ENCODE measurements at regions not wholly inside any gene's neighbourhood (a gene's known extent, or its start where the extent isn't known, plus 50 kb on each side); places are given as distances from the start of the nearest gene placed in this dataset.

DNA sequence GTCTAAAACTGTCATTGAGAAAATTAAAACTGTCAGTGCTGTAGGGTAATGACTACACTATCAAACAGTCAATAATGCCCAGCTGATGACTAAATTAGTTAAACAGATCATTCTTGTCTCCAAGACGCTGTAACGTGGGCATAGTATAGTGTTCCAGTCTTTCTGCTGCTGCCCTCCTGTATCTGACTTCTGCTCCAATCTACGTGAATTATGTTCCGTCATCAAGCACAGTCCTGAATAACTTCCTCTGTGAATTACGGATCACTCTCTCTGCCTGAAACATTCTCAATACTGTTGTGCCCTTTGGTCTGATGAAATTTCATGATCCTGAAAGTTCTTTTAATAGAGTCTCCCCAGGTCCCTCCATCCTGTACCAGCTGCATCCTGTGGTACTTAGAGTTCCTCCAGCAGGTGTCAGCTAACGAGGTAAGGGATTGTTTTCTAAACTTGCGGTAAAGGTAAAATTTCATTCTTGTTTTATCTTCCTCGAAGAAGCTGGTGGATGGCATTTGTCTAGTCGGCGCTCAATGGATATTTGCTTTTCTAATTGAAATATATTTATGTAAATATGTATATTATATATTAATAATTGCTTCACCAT, 393.5 kb upstream of the ADARB2 start:
- DNase-seq = no peak

DNA sequence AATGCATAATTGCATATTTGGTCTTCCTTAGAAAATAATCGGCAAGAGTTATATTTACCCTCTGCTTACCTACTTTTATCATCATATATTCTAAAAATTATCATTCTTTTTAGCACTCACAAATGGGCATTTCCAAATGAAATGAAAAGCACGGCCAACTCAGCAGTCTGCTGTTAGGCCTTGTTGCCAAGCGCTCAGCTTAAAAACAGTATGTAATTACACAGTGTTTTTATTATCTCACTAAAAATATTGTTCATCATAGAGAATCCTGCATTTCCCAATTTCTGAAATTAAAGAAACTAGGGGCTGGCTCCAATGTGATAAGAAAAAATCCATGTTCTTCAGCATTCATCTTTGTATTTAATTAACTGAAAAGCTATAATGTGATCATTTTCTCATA, 391.7 kb upstream of the ADARB2 start:
- no peak for DNase-seq

DNA sequence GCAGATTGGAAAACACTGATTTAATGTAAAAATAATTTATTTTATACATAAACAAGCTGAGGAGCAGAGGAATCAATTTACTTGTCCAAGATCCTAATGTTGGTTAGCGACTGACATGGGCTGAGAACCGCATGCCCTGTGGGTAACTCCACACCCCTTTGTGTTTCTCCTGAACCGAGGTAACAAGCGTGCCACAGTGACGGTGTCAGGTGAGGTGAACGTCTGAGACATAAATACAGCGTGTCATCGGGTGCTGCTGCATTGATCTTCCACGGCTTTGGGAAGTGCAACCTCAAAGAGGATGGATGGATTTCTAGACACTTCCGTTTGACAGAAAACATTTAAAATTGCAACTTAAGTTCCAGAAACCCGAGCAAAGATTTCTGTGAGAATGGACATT, 386.8 kb upstream of the ADARB2 start:
- no peak for DNase-seq

DNA sequence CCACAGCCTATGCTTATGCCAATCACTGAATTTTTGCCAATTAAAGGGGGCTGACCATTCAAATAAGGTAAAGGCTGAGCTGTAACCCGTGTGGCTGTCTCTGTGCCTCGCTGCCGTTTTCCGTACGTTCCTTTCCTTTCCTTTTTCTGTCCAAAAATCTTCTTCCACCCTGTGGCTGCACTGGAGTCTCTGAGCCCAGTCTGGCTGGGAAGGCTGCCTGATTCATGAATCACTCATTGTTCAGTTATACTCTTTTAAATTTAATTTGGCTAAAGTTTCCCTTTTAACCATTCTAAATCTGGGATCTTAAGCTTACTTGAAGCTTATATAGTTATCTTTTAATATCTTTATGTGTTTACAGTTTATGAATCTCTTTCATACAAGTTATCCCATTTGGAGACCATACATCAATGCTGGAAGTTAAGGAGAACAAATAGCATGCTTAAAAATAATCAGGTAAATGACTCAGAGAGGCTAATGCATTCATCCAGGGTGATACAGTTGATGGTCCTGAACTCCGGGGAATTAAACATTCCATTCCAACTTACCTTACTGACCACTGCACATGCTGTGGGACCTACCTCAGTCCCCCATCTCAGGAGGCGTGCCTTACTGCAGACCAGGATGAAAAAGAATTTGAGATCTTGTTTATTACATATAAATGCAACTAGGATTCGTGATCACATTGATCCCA, 385.3 kb upstream of the ADARB2 start:
- no peak for DNase-seq

DNA sequence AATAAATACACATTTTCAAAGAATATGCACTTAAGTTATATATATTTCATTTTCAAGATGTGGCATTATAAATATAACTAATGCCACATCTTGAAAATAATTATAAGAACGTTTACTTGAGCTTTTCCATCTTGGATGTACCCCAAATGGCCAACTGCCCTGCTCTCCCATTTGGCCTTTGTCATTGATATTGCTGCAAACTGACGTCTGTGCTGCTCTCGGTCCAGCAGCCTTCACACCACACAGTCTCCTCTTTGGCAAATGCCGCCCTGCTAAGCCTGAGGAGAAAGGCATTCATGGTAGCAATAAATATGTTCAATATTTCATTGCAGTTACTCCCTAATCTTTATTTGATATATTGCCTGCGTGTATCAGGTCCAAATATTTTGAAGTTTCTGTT, 384.6 kb upstream of the ADARB2 start:
- no peak for DNase-seq

DNA sequence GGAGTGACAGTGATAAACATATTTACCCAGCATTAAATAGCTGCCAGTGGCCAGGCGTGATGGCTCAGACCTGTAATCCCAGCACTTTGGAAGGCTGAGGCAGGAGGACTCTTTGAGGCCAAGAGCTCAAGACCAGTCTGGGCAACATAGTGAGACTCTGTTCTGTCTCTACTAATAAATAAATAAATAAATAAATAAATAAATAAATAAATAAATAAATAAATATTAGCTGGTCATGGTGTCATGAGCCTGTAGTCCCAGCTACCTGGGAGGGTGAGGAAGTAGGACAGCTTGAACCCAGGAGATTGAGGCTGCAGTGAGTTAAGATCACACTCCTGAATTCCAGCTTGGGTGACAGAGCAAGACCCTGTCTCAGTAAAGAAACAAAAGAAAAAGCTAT, 384.0 kb upstream of the ADARB2 start:
- DNase-seq = no peak

DNA sequence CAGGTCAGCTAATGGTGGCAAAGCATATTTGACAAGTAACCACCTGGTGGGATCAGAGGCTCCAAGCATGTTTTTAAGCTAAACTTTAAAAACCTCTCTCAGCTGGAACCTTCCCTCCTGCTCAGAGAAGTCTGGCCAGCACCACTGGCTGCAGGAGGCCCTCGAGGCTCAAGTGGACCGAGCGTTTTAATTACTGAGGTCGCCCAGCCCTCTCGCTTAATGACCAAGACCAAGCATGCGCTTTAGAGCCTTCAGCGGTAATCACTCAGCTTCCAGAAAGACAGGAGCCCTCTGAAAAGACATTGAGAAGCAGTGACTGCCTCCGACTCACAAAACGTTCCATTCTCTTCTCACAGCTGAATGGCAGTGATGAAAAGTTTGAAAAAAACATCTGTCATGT, 383.4 kb upstream of the ADARB2 start:
- no peak for DNase-seq

DNA sequence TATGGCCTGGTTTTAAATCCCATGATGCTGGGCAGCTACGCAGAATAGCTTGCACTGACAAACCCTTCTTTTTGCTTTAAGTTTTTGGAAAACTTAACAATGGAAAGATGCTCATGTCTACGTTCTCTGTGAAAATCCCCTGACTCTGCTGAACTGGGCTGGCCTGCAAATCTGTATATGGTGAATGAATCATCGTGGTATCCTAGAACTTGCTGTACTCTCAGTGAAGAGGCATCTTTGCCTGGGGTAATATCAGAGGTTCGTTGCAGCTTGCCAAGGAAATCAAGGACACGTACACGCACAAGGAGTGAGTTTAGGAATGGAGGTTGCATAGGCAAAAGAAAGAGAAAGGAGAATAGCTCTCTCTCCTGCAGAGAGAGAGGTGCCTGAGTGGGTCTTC, 382.0 kb upstream of the ADARB2 start:
- no peak for DNase-seq

DNA sequence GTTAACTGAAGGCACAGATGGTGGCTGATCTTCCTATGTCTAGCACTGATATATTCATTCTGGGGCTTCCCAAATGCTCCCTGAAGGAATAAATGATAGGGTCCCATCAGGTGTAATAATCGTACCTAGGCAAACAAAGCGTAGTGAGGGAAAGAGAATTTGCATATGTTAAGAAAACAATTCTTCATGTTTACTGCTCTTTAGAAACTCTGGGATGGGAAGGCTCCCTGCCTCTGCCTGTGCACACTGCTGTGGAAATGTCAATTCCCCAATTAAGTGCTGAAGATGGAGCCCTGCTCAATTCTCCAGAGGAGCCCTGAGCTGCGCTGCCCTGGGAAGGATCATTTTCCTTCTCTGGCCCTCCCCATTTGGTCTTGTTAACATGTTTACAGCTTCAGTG, 380.9 kb upstream of the ADARB2 start:
- DNase-seq = no peak

DNA sequence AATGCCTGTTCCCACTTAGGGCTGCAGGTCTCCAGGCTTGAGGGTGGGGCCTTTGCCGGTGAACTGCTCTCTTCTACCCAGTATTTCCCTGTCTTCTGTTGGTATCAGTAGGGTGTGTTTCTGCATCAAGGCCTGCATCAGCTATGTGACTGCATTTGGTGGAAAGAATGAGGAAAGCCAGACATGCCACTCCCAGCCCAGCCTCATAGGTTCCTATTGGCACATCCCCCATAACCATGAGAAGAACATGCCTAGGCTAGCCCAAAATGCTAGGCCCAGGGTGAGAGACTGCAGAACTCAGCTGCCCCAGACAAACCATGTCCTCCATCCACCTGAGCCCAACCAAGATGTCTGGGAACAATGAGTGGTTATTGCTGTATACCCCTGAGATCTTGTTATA, 380.3 kb upstream of the ADARB2 start:
- DNase-seq = no peak

DNA sequence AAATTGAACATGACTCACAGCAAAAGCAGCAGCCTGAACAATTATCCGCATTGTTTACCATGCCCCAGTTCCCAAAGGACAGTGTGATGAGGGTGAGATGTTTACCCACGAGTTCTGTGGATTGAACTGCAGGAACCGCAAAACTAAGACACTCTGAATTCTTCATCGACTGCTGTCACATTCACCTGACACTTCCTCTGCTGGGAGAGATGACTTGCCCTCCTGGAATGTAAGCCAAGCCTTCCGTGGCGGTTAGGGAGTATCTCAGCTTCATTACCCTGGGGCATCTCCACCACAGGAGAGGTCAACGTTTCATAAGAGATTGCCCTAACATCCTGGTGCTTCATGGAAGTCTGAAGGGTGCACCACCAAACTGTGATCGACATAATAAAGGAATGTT, 374.6 kb upstream of the ADARB2 start:
- DNase-seq = no peak

DNA sequence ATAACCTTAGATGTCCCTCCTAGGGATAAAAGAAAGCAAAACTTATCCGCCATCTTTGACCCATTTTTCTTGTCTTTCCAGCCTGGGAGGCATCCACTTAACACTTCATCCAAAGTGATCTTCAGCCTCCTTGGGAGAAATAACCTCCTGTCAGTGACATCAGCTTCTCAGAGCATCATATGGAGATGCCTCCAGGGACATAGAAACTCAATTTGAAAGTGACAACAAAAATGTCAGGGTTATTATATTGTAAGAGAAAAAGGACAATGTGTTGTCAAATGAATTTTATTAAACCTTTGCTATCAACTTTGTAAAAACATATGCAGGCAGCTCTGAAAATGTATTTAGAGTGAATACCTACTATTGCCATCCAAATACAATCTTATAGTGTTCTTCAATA, 371.2 kb upstream of the ADARB2 start:
- DNase-seq = no peak

DNA sequence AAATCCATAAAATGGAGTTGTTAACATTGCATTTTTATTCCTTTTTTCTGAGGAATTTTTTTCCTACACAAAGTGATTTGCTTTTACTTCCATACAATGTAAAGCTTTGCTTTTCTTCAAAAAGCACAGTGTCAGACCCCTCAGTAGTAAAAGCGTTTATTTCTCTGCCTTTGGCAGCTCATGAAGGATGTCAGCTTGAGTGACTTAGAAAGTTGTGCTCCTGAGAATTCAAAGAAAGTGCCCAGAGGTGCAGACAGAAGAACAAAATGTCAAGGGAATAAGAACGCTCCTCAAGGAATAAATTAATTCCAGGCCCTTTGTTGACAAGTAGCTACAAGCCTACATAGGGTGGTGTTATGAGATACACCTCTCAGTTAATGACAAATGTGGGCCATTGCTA, 369.3 kb upstream of the ADARB2 start:
- no peak for DNase-seq

DNA sequence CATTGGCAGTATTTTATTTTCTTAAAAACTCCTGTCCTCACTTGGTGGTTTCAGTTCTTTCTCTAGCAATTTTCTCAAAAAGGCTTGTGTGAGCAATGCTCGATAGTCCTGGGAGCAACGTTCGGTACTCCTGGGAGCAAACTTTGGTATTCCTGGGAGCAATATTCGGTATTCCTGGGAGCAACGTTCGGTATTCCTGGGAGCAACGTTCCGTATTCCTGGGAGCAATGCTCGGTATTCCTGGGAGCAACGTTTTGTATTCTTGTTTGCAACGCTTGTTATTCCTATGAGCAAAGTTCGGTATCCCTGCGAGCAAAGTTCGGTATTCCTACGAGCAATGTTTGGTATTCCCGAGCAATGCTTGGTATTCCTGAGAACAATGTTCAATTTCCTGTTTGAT, 362.0 kb upstream of the ADARB2 start:
- no peak for DNase-seq

DNA sequence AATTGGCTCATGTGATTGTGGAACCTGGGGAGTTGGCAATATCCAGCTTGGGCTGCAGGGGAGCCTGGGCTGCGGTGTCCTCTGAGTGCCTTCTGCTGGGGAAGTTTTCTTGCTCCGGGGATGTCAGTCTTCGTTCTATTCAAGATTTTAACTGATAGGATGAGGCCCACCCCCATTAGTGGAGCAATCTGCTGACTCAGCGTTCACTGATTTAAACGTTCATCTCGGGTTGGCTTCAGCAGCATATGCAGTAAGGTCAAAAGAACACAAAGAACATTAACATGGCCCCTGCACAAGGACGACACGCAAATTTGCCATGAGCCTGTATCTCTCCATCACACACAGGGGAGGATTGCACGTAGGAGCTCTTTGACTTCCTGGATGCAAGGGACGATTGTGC, 360.6 kb upstream of the ADARB2 start:
- no peak for DNase-seq

DNA sequence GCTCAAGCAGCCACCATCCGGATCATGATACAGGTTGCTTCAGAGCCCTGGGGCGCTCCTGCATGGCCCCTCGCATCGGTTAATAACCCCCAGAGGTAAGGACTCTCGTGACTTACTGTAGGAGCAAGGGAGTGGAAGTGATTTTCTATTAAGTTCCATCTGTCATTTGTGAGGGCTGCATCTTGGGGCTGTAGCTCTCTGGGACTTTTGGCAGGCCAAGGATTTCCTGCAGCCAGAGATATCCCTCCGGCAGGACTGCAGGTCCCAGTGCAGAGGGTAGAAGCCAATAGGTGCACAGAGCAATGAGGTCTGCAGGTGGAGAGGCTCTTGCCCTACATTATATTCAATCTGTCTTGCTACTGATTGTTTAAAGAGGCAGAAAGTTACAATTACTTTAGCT, 356.8 kb upstream of the ADARB2 start:
- no peak for DNase-seq

DNA sequence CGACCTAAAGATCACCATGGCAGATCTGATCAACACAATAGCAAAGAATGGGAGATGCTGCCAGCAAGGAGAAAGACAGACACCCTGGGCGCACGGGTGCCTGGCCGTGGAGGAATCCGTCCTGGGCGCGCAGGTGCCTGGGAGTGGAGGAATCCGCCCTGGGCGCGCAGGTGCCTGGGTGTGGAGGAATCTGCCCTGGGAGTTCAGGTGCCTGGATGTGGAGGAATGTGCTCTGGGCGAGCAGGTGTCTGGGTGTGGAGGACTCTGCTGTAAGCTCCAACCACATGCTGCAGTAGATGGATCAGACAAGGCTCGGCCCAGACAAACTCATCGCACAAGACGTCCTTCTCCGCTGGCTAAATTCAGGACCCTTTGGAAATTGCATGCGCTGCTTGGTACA, 346.3 kb upstream of the ADARB2 start:
- no peak for DNase-seq

DNA sequence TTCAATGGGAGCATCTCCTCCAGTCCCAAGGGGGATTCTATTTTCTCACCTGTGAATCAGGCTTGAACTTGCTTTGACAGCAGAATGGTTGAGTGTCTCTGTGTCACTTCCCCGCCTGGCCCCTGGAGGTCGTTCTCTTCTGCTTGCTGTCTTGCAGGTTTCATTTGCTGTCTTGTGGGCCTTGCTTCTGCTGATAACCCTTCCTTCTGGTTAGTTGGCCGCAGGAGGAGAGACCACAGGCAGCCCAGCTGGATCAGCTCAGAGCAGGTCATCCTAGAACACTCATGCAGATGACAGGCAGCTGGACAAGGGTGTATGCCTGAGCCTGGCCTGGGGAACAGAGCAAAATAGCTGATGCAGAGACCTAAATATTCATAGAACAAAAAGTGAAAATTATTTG, 344.2 kb upstream of the ADARB2 start:
- DNase-seq = no peak

DNA sequence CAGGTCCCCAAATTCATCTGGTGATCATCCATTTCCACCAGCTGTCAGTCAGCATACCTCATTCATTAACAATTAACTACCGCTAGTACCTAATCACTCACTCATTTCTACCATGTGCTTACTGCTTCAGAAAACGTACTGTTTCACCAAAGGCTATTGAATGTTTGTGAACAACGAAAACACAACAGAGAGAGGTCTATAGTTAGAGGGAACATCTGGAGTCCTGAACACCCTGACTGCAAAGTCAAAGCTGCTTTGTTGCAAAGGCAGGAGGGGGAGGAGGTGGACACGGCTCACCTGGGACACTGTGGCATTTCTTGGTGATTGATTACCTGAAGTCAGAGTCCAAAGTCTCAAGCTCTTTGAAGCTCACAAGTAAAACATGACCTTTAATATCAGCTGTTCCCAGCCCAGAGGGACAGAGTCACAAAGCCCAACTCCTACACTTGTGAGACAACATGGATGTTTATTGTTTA, 342.3 kb upstream of the ADARB2 start:
- no peak for DNase-seq

DNA sequence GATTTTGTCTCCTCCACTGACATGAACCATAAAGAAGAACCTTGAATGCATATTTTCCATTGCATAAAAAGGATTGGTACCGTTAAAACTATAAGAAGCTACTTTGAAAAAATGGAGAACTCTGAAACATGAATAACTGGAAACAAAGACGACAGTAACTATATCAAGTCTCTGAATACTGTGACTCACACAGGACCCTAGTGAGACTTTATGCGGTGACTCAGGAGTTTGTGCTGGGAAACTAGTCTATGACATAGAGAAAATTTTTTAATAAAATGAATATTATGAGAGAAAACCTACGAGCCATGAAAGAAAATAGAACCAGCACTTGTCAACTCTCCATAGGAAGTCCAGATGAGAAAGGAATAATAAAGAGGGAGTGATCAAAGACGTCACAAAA, 339.9 kb upstream of the ADARB2 start:
- no peak for DNase-seq

DNA sequence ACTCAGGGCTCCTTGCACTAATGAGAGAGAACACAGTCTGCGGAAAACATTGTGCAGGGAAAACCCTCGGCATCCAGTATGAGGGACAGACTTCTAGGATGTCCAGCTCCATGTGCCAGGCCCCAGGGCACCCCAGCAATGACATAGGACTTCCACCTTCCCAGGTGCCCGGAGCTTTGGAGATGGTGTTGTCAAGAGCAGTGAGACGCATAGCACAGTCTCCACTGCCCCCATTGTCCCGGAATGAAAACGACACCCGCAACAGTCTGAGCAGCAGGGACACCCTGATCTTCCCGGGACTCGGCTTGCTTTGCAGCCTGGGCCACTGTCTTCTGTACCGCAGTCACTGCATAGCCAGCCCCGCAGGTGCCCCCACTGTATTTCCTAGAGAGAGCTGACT, 339.2 kb upstream of the ADARB2 start:
- no peak for DNase-seq

DNA sequence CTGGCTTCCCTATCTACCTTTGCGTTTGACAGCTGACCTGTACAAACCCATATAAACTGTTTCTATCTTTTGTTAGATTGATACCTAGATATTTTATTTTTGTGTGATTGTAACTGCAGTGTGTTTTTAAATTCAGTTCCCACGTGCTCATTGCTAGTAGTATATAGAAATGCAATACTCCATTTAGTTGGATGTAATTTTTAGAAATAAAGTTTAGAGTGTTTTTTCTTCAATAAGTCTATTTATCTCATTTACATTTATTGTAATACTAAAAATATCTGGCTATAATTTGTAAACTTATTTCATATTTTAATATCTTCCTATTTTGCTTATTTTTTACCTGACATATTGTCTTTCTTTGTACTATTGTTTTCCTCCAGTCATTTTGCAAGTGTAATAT, 329.7 kb upstream of the ADARB2 start:
- no peak for DNase-seq

DNA sequence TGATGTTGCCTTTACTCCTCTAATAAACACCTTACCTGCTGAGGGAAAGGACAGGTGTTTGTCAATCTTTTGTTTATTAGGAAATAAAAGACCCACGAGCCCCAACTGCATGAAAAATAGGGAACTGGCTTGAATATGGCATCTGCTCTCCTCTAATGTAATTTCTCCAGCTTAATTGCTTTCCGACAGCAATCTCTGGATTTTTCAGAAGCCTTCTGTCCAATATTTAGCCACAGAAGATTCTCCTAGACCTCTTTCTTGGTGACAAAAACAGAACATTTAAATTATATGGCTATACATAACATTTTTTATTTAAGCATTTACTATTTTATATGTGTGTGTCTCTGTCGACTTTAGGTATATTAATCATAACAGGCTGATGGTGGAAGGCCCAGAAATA, 317.4 kb upstream of the ADARB2 start:
- no peak for DNase-seq

DNA sequence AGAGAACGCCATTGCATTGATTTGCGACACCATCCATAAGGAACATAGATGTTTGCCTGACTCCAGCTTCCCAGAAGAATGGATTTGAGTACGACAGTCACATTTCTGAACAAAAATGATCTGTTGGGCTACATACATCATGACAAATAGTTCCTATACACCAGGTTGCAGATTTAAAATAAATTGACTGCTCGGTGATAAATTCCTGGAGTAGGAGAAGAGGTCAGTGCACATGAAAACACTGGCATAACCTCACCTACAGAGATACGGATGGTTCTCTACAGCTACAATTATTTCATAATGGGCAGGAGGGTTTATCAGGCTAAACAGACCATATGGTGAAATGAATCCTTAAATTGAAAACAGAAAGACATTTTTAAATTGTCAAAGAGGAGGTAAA, 316.5 kb upstream of the ADARB2 start:
- DNase-seq = no peak

DNA sequence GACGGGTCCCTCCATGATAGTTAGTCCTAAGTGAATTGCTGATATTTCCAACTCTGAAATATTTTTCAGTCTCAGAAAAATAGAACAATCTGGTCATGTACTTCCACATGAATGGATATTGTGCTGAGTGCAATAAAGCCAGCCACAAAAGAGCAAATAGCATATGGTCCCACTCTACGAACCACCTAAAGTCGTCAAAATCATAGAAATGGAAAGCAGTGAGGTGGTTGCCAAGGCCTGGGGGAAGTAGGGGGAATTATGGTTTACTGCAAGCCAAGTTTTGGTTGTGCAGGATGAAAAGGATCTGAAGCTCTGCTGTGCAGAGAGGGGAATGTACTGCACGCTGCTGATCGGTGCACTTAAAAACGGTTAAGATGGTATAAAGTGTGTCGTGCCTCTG, 313.8 kb upstream of the ADARB2 start:
- DNase-seq = no peak
